Thyroid gland (tissue), 4 donors: ENCODE measurements at regions not wholly inside any gene's neighbourhood (a gene's known extent, or its start where the extent isn't known, plus 50 kb on each side); places are given as distances from the start of the nearest gene placed in this dataset.

ENCODE experiments used
- DNase-seq, 2 donors: peaks; one replicate each; pipeline ENCODE4 v3.0.0-alpha.2; 2019
- H3K27ac ChIP-seq, 3 donors: fragments of 200-600 bp; sonication (generic); 1 replicate in 2 of 3; 2 replicates in 1 of 3; pipeline ENCODE4 v1.5.1; 2016 to 2019; ENCODE audit warnings: mild to moderate bottlenecking in 1 of 3, moderate library complexity in 1 of 3
- H3K27me3 ChIP-seq: fragments of 200-600 bp; sonication (generic); one replicate; pipeline ENCODE4 v1.5.1; 2019
- H3K36me3 ChIP-seq, 2 donors: fragments of 200-600 bp; sonication (generic); one replicate each; pipeline ENCODE4 v1.5.1; 2016 to 2019
- H3K4me1 ChIP-seq, 2 donors: fragments of 200-600 bp; sonication (generic); one replicate each; pipeline ENCODE4 v1.5.1; 2017 to 2019
- H3K4me3 ChIP-seq, 3 donors: fragments of 200-600 bp; sonication (generic); replicated peaks in 1 of 3; 1 replicate in 2 of 3; 2 replicates in 1 of 3; pipeline ENCODE4 v1.5.1; 2016; ENCODE audit warnings: mild to moderate bottlenecking in 1 of 3
- H3K9me3 ChIP-seq: fragments of 200-600 bp; sonication (generic); one replicate; pipeline ENCODE4 v1.5.1; 2017
- CTCF ChIP-seq, 6 experiments: fragments of 200-600 bp in 3 of 6; fragments of 450-650 bp in 3 of 6; sonication (generic) in 3 of 6; IDR thresholded peaks; one replicate each; pipeline ENCODE4 v1.5.1; 2016 to 2019; ENCODE audit warnings: antibody characterized with exemption in 6 of 6, mild to moderate bottlenecking in 2 of 6, inconsistent platforms in 1 of 6, moderate library complexity in 1 of 6
- POLR2A ChIP-seq, 2 donors: fragments of 450-650 bp; IDR thresholded peaks; one replicate each; pipeline ENCODE4 v1.6.1; 2017; ENCODE audit warnings: antibody characterized with exemption in 2 of 2, mild to moderate bottlenecking in 2 of 2, moderate library complexity in 1 of 2
- WGBS, 2 donors: methylation state at CpG; one replicate each; pipeline ENCODE4 v1.1.5; 2017; 5-methylcytosine and 5-hydroxymethylcytosine counted together
- intact Hi-C: fragments of 100-400 bp; cut with DNase I; formaldehyde crosslinking; loops from one replicate; pipeline ENCODE4 v1.15.1; 2023

- DNase-seq, result peak; percentile 47 to 51
- H3K4me1 ChIP-seq, result no peaks in the 10 kb centered on the region
- no peaks in the 10 kb centered on the region for H3K36me3 ChIP-seq
- intact Hi-C loops, result no loop called here
- H3K27me3 ChIP-seq, result no peaks in the 10 kb centered on the region
- no peak for TF ChIP-seq POLR2A (IDR thresholded peaks at IDR 0.05)
- no peak for TF ChIP-seq CTCF (IDR thresholded peaks at IDR 0.05)
- 20% methylated on average over 2 of the region's 69 CpGs; no CpG with 5 or more reads in 1 of the 2 donors for WGBS, 2 donors
- H3K9me3 ChIP-seq, result no peaks in the 10 kb centered on the region
- peak overlapping the region in 1 of 3 donors; percentile 77 for H3K27ac ChIP-seq
- H3K4me3 ChIP-seq, result peak overlapping the region in 2 of 3 donors; percentile 33 to 49
Measured at GRCh38 chrY:19076846-19077697, 303.5 kb upstream of the HSFY2 start.

GRCh38 chrY:19075471-19076253, 302.1 kb upstream of the HSFY2 start:
- Histone ChIP-seq H3K27me3 (no peaks in the 10 kb centered on the region), H3K4me1 (no peaks in the 10 kb centered on the region), H3K4me3 (peak overlapping the region in 1 of 3 donors; percentile 49), H3K27ac (peak overlapping the region in 1 of 3 donors; percentile 77), H3K36me3 (no peaks in the 10 kb centered on the region), H3K9me3 (no peaks in the 10 kb centered on the region)
- 2% methylated on average over 14 to 26 of the region's 28 CpGs for WGBS, 2 donors
- DNase-seq, result peak; percentile 89 to 90
- no peak for TF ChIP-seq POLR2A (IDR thresholded peaks at IDR 0.05)
- no peak for TF ChIP-seq CTCF (IDR thresholded peaks at IDR 0.05)
- intact Hi-C loops, result no loop called here

GRCh38 chrY:19067435-19067834, 293.9 kb upstream of the HSFY2 start:
- intact Hi-C loops, result no loop called here
- DNase-seq, result no peak
- Histone ChIP-seq H3K4me3 (no peak overlapping the region), H3K36me3 (no peaks in the 10 kb centered on the region), H3K4me1 (no peaks in the 10 kb centered on the region), H3K27ac (no peak overlapping the region), H3K27me3 (no peaks in the 10 kb centered on the region), H3K9me3 (no peaks in the 10 kb centered on the region)
- TF ChIP-seq POLR2A (IDR thresholded peaks at IDR 0.05), result no peak
- TF ChIP-seq CTCF (IDR thresholded peaks at IDR 0.05), result no peak

- H3K9me3 ChIP-seq, result no peaks in the 10 kb centered on the region
- no peaks in the 10 kb centered on the region for H3K4me1 ChIP-seq
- WGBS, 2 donors, result 58 to 62% methylated on average over 9 of the region's 9 CpGs
- TF ChIP-seq POLR2A (IDR thresholded peaks at IDR 0.05), result no peak
- H3K36me3 ChIP-seq, result no peaks in the 10 kb centered on the region
- H3K27me3 ChIP-seq, result no peaks in the 10 kb centered on the region
- H3K4me3 ChIP-seq, result no peak overlapping the region
- DNase-seq, result peak; percentile 4 to 9
- intact Hi-C loops, result no loop called here
- H3K27ac ChIP-seq, result no peak overlapping the region
Measured at GRCh38 chrY:19066447-19067190, 293.1 kb upstream of the HSFY2 start.

- H3K27me3 ChIP-seq, result no peaks in the 10 kb centered on the region
- WGBS, 2 donors, result 92 to 97% methylated on average over 3 to 5 of the region's 5 CpGs
- TF ChIP-seq CTCF (IDR thresholded peaks at IDR 0.05), result no peak
- TF ChIP-seq POLR2A (IDR thresholded peaks at IDR 0.05), result no peak
- DNase-seq, result no peak
- H3K9me3 ChIP-seq, result no peaks in the 10 kb centered on the region
- H3K27ac ChIP-seq, result no peak overlapping the region
- H3K36me3 ChIP-seq, result no peaks in the 10 kb centered on the region
- no peaks in the 10 kb centered on the region for H3K4me1 ChIP-seq
- intact Hi-C loops, result no loop called here
- no peak overlapping the region for H3K4me3 ChIP-seq
Measured at GRCh38 chrY:19065119-19065518, 291.6 kb upstream of the HSFY2 start.
